CD4-positive, alpha-beta T cell (primary cell): ENCODE measurements at regions not wholly inside any gene's neighbourhood (a gene's known extent, or its start where the extent isn't known, plus 50 kb on each side); places are given as distances from the start of the nearest gene placed in this dataset.

ENCODE experiments used
- ATAC-seq: fragments of 200-7000 bp; cut with Tn5 transposase; one replicate; pipeline ENCODE4 v1.10.0; 2022; ENCODE audit warnings: mild to moderate bottlenecking; ENCODE audit not compliant: poor library complexity
- CTCF ChIA-PET: fragments of 350-600 bp; sonication (Branson Sonifier 250); formaldehyde crosslinking; loops from one replicate; lab custom pipeline; 2021; ENCODE audit warnings: antibody characterized with exemption, inconsistent platforms; lab: Charles Lee
- POLR2A ChIA-PET: fragments of 350-600 bp; sonication (Branson Sonifier 250); formaldehyde crosslinking; loops from one replicate; lab custom pipeline; 2021; ENCODE audit warnings: antibody characterized with exemption, inconsistent platforms; lab: Charles Lee
- DNase-seq, 14 experiments: peaks; one replicate each; pipeline ENCODE4 v3.0.0-alpha.2; 2013 to 2020; ENCODE audit warnings: mixed read lengths in 2 of 14
- H3K27ac ChIP-seq, 2 donors: one replicate each; pipeline versions ENCODE4 v1.5.1 to v1.7.0; 2013; ENCODE audit warnings: low read length in 2 of 2, low read depth in 1 of 2, mild to moderate bottlenecking in 1 of 2
- H3K27me3 ChIP-seq, 2 experiments: 1 replicate in 1 of 2; 2 replicates in 1 of 2; pipeline versions ENCODE4 v1.6.1 to v1.7.0; 2013; ENCODE audit warnings: low read length in 2 of 2, control low read depth in 1 of 2, mild to moderate bottlenecking in 1 of 2, moderate library complexity in 1 of 2; ENCODE audit not compliant: insufficient read depth in 2 of 2, control insufficient read depth in 1 of 2
- H3K36me3 ChIP-seq: one replicate; pipeline ENCODE4 v1.6.1; 2013; ENCODE audit warnings: low read length, control low read depth; ENCODE audit not compliant: insufficient read depth
- H3K4me1 ChIP-seq: one replicate; pipeline ENCODE4 v1.6.1; 2013; ENCODE audit warnings: low read length, control low read depth; ENCODE audit not compliant: insufficient read depth
- H3K4me3 ChIP-seq: one replicate; pipeline ENCODE4 v1.5.1; 2013; ENCODE audit warnings: mild to moderate bottlenecking, low read length, moderate library complexity
- H3K9me3 ChIP-seq, 2 experiments: 1 replicate in 1 of 2; 2 replicates in 1 of 2; pipeline versions ENCODE4 v1.6.1 to v1.7.0; 2013; ENCODE audit warnings: low read length in 2 of 2, mild to moderate bottlenecking in 2 of 2, control low read depth in 1 of 2, moderate library complexity in 1 of 2; ENCODE audit not compliant: control insufficient read depth in 1 of 2, insufficient read depth in 1 of 2
- H3K27ac Mint-ChIP-seq: one replicate; pipeline ENCODE4 v1.8.0; 2020; ENCODE audit warnings: mixed read lengths
- H3K27me3 Mint-ChIP-seq: one replicate; pipeline ENCODE4 v1.8.0; 2021; ENCODE audit warnings: mixed read lengths
- H3K36me3 Mint-ChIP-seq: one replicate; pipeline ENCODE4 v1.8.0; 2021; ENCODE audit warnings: low read depth, mixed read lengths
- H3K4me1 Mint-ChIP-seq: one replicate; pipeline ENCODE4 v1.8.0; 2021; ENCODE audit warnings: low read depth, mixed read lengths
- H3K4me3 Mint-ChIP-seq: one replicate; pipeline ENCODE4 v1.8.0; 2020; ENCODE audit warnings: mild to moderate bottlenecking, mixed read lengths
- H3K9me3 Mint-ChIP-seq: one replicate; pipeline ENCODE4 v1.8.0; 2020; ENCODE audit warnings: mixed read lengths
- intact Hi-C, 2 experiments: fragments of 100-400 bp; cut with DNase I in 1 of 2; cut with micrococcal nuclease in 1 of 2; formaldehyde crosslinking; loops; one replicate each; pipeline versions ENCODE4 v1.15.1 to v1.9.0; 2023 to 2025; cut with DNase I, micrococcal nuclease
- TF ChIP-seq, protein P1 (sequence below): fragments of 200-600 bp; IDR thresholded peaks from one replicate; pipeline ENCODE4 v1.8.0; 2022; ENCODE audit warnings: antibody characterized with exemption, mild to moderate bottlenecking

DNA sequence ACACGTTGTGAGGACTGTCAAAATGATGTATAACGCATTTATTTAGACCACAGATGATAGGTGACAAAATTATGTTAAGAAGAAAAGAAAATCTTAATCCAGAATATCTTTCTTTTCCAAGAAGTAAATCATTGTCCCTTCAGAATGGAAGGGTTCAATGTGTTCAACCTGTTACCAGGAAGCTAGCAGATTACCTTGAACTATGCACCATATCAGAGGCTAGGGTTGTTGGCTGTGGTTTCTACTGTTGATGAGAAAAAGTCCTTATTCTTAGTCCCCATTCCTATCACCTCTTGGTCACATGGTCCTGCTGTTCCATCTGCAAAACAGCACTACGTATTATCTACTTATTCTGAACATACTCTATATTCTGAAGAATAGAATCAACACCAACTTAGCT is 339.5 kb upstream of the CADM1 start:
- no peak overlapping the region for H3K4me3 Mint-ChIP-seq
- Histone ChIP-seq H3K4me3 (no peak overlapping the region), H3K4me1 (no peaks in the 10 kb centered on the region), H3K36me3 (no peaks in the 10 kb centered on the region), H3K9me3 (peaks cover 0 to 3% of the 10 kb centered on the region in 2 experiments), H3K27ac (no peak overlapping the region), H3K27me3 (no peaks in the 10 kb centered on the region)
- no peaks in the 10 kb centered on the region for H3K4me1 Mint-ChIP-seq
- ChIA-PET POLR2A (no interaction called here), CTCF (no interaction called here)
- no peak overlapping the region for H3K27ac Mint-ChIP-seq
- no peaks in the 10 kb centered on the region for H3K36me3 Mint-ChIP-seq
- TF ChIP-seq, protein P1, sequence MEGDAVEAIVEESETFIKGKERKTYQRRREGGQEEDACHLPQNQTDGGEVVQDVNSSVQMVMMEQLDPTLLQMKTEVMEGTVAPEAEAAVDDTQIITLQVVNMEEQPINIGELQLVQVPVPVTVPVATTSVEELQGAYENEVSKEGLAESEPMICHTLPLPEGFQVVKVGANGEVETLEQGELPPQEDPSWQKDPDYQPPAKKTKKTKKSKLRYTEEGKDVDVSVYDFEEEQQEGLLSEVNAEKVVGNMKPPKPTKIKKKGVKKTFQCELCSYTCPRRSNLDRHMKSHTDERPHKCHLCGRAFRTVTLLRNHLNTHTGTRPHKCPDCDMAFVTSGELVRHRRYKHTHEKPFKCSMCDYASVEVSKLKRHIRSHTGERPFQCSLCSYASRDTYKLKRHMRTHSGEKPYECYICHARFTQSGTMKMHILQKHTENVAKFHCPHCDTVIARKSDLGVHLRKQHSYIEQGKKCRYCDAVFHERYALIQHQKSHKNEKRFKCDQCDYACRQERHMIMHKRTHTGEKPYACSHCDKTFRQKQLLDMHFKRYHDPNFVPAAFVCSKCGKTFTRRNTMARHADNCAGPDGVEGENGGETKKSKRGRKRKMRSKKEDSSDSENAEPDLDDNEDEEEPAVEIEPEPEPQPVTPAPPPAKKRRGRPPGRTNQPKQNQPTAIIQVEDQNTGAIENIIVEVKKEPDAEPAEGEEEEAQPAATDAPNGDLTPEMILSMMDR = no peak
- intact Hi-C loops = no loop called here
- no peak for DNase-seq
- H3K9me3 Mint-ChIP-seq = no peaks in the 10 kb centered on the region
- ATAC-seq = no peak
- no peaks in the 10 kb centered on the region for H3K27me3 Mint-ChIP-seq

DNA sequence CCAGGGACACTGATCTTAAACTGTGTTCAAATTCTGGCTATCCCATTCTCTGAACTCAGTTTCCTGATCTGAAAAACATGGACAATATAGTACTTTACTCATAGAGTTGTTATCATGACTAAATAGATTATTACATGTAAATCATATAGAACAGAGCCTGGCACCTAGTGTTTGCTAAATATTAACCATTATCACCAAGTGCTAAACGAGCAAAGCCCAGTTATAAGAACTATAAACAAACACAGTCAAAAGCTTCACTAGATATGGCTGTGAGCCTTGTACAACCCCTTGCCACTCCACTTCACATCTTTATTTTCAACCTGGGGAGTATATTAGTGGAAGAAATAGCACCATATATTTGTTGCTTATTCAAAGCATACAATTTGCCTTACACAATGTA is 338.9 kb upstream of the CADM1 start:
- intact Hi-C loops = no loop called here
- H3K9me3 ChIP-seq = peaks cover 0 to 3% of the 10 kb centered on the region in 2 experiments
- no peaks in the 10 kb centered on the region for H3K36me3 ChIP-seq
- Mint-ChIP-seq H3K36me3 (no peaks in the 10 kb centered on the region), H3K27me3 (no peaks in the 10 kb centered on the region), H3K27ac (no peak overlapping the region), H3K4me3 (no peak overlapping the region), H3K9me3 (peaks cover 2% of the 10 kb centered on the region), H3K4me1 (no peaks in the 10 kb centered on the region)
- H3K4me1 ChIP-seq = no peaks in the 10 kb centered on the region
- ATAC-seq (no peak), DNase-seq (no peak)
- TF ChIP-seq, protein P1 = no peak
- no peak overlapping the region for H3K27ac ChIP-seq
- no peaks in the 10 kb centered on the region for H3K27me3 ChIP-seq
- POLR2A ChIA-PET = no interaction called here
- H3K4me3 ChIP-seq = no peak overlapping the region
- CTCF ChIA-PET = no interaction called here

DNA sequence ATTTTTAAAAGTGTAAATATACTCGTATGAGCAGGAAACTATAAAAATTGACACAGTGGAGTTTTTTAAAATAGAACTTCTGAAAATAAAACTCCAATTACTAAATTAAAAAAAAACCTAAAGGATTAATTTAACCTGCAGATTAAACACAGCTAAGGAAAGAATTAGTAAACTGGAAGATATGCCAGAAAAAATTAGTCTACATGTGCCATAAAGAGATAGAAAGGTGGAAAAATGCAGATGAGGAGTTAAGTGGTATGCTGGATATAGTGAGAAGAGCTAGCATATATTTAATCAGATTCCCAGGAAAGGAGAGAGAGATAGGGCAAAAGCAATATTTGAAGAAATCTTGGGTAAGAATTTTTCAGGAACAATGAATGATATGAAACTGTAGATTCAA is 315.8 kb upstream of the CADM1 start:
- Mint-ChIP-seq H3K4me3 (no peak overlapping the region), H3K36me3 (no peaks in the 10 kb centered on the region), H3K27me3 (no peaks in the 10 kb centered on the region), H3K27ac (no peak overlapping the region), H3K9me3 (peaks cover 10% of the 10 kb centered on the region), H3K4me1 (no peaks in the 10 kb centered on the region)
- H3K36me3 ChIP-seq = no peaks in the 10 kb centered on the region
- ATAC-seq (no peak), DNase-seq (no peak)
- TF ChIP-seq, protein P1 = no peak
- POLR2A ChIA-PET = no interaction called here
- H3K27ac ChIP-seq = no peak overlapping the region
- no peak overlapping the region for H3K4me3 ChIP-seq
- no peaks in the 10 kb centered on the region for H3K4me1 ChIP-seq
- no peaks in the 10 kb centered on the region for H3K27me3 ChIP-seq
- CTCF ChIA-PET = no interaction called here
- H3K9me3 ChIP-seq = peaks cover 0 to 3% of the 10 kb centered on the region in 2 experiments
- intact Hi-C loops = no loop called here
